HG03095 (cell line): ENCODE measurements at regions not wholly inside any gene's neighbourhood (a gene's known extent, or its start where the extent isn't known, plus 50 kb on each side); places are given as distances from the start of the nearest gene placed in this dataset.
"Not testable (repeated sequence)": the region's sequence is repeated elsewhere in the genome, so short reads cannot be mapped to it uniquely, and the experiment has no call there.

Experiments
- ATAC-seq: cut with Tn5 transposase; IDR thresholded peaks from one replicate; pipeline ENCODE4 v1.9.1; 2021; ENCODE audit warnings: moderate library complexity; ENCODE audit not compliant: unreplicated experiment

- ATAC-seq: no peak
Observed at GRCh38 chr5:166709691-166710090, 1581.8 kb upstream of the WWC1 start.

- ATAC-seq: no peak
Observed at GRCh38 chr5:166710271-166710670, 1581.2 kb upstream of the WWC1 start.

- no peak for ATAC-seq
Observed at GRCh38 chr5:166712447-166713185, 1578.8 kb upstream of the WWC1 start.

GRCh38 chr5:166713295-166713694, 1578.2 kb upstream of the WWC1 start:
- ATAC-seq: no peak

GRCh38 chr5:166716856-166717492, 1574.5 kb upstream of the WWC1 start:
- ATAC-seq: no peak

- no peak for ATAC-seq
Observed at GRCh38 chr5:166719991-166720390, 1571.5 kb upstream of the WWC1 start.

GRCh38 chr5:166722939-166723338, 1568.5 kb upstream of the WWC1 start:
- no peak for ATAC-seq

- ATAC-seq: no peak
Observed at GRCh38 chr5:166724284-166724683, 1567.2 kb upstream of the WWC1 start.

GRCh38 chr5:166725593-166725992, 1565.9 kb upstream of the WWC1 start:
- ATAC-seq: no peak

GRCh38 chr5:166726406-166726805, 1565.0 kb upstream of the WWC1 start:
- no peak for ATAC-seq

- not testable (repeated sequence) for ATAC-seq
Observed at GRCh38 chr5:166742951-166743350, 1548.5 kb upstream of the WWC1 start.

GRCh38 chr5:166746506-166746905, 1544.9 kb upstream of the WWC1 start:
- ATAC-seq: no peak

- ATAC-seq: no peak
Observed at GRCh38 chr5:166750376-166750775, 1541.1 kb upstream of the WWC1 start.

GRCh38 chr5:166758151-166758550, 1533.3 kb upstream of the WWC1 start:
- no peak for ATAC-seq

- no peak for ATAC-seq
Observed at GRCh38 chr5:166767858-166768257, 1523.6 kb upstream of the WWC1 start.

- ATAC-seq: no peak
Observed at GRCh38 chr5:166768536-166768935, 1522.9 kb upstream of the WWC1 start.

- ATAC-seq: no peak
Observed at GRCh38 chr5:166772770-166773169, 1518.7 kb upstream of the WWC1 start.

GRCh38 chr5:166781737-166782136, 1509.7 kb upstream of the WWC1 start:
- no peak for ATAC-seq

GRCh38 chr5:166784545-166785078, 1506.8 kb upstream of the WWC1 start:
- ATAC-seq: no peak

- ATAC-seq: no peak
Observed at GRCh38 chr5:166786178-166786577, 1505.3 kb upstream of the WWC1 start.

GRCh38 chr5:166786889-166787288, 1504.6 kb upstream of the WWC1 start:
- no peak for ATAC-seq

GRCh38 chr5:166788050-166788449, 1503.4 kb upstream of the WWC1 start:
- ATAC-seq: no peak
